Stimulated activated CD8-positive, alpha-beta memory T cell treated with anti-CD3 and anti-CD28 coated beads, Interleukin-15, amount 100 ng/mL, for 48 hours (primary cell): ENCODE measurements at regions not wholly inside any gene's neighbourhood (a gene's known extent, or its start where the extent isn't known, plus 50 kb on each side); places are given as distances from the start of the nearest gene placed in this dataset.

Source experiments
- DNase-seq, 2 donors: peaks; one replicate each; pipeline ENCODE4 v3.0.0-alpha.2; 2020; ENCODE audit warnings: low read depth in 2 of 2

- no peak for DNase-seq
These were observed 238.7 kb upstream of the SNX7 start for GRCh38 chr1:98422816-98423215.

DNA sequence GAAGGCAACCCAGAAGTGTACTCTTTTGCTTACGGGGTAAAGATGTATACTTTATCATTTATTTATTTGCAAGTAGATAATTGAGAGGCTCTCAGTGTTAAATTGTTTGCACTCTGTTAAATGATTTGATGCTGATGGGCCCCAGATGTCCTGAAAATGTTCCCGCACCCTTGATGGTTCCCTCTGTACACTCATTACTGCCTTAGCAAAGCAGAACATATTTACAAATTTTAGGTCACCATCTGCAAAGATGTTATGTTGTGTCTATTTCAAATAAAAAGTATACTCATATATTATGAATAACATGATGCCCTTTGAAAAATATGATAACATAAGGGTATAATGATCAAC is 240.5 kb upstream of the SNX7 start:
- DNase-seq: no peak

GRCh38 chr1:98420376-98421084 is 241.0 kb upstream of the SNX7 start:
- no peak for DNase-seq

DNA sequence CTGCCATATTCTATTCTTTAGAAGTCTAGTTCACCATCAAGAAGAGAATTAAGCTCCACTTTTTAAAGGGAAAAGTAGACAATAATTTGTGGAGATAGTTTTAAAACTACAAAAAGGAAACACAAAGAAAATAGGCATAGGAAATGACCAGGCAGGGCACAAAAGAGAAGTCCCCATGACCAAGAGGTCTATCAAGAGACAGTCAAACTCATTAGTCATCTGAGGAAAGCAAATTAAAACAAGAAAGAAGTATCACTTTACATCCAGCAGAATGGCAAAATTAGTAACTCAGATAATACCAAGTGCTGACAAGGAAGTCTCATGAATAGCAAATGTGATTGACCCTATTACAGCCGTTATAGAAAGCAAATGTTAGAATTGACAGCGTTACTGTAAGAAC is 243.7 kb upstream of the SNX7 start:
- DNase-seq: no peak

- no peak for DNase-seq
These were observed 251.4 kb upstream of the SNX7 start for GRCh38 chr1:98410082-98410481.

DNA sequence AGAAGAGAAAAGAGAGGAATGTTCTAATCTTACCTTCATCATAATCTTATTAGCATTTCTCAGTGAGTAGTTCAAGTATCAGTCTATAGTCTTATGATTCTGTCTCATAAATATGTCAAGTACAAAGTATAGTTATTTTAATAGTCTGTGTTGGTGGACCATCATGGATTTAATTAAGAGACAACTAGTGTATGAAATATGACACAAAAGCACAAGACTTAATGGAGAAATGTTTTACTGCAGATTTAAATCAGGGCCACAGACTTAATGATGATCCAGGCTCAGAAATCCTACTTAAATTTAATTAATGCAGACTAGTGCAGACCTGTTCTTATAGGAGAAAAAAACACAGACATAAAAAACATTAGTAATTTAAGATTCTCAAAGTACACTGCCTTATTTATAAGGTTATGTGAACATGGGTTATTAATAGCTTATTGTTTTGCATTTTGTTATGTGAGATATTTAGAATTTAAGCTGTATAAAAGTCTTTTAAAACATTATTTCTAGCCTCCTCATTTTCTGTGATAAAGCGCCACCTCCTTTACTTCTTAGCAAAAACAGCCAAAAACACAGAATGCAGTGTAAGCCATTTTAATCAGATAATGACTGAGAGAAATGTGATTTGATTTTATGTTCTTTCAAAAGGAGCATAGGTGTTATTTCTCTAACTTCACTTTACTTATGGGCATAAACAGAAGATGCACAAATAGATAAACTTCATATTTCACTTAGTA is 255.0 kb upstream of the SNX7 start:
- DNase-seq: no peak

DNA sequence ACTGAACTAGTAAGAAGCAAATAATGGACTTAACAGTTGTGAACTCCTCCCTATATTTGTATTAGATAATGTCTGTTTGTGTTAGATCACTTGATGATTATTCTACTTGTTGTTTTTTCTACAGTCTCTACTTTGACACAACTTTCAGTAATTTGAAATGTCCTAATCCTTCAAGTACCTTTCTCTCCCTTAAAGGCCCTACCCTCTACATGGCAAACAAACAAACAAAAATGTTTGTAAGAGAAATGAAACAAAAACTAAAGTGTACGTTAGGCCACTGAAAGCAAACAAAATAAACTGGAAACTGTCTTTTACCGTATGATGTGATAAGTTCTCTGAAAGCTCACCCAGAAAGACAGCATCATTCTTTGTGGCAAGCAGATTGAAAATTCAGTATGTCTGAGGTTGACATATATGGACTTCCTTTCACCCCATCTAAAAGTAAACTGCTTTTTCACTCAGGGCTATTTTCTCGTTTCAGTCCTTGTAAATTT is 255.9 kb upstream of the SNX7 start:
- DNase-seq: no peak

DNA sequence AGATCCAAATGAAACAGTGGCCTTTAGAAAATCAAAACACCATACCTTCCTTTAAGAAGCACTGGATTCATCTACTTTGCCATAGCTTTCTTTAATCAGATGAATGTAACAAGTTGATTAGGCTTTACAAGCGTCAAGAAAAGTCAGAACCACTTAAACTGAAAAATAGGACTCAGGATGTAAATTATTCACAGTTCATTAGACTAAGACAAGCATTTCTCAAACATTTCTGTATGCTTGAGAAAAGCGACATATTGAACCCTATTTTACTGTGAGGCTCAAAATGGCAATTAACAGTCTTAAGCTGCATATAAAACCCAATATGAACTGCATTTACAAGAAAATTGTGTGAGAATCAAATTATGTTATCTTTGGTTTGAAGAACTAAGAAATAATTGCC is 256.7 kb upstream of the SNX7 start:
- no peak for DNase-seq

- DNase-seq: no peak
These were observed 257.5 kb upstream of the SNX7 start for GRCh38 chr1:98403963-98404480.

DNA sequence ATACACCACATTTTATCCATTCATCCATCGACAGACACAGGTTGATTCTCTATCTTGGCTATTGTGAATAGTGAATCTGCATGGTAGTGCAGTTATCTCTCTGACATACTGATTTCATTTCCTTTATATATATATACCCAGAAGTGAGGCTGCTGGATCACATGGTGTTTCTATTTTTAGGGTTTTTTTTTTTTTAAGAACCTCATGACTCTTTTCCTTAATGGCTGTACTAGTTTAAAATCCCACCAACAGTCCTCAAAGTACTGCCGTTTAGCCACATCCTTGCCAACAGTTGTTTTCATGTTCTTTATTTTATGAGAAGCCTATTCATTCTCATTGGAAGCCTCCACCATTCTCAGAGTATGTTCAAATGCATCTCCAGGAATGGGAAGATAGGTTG is 258.7 kb upstream of the SNX7 start:
- DNase-seq: no peak

DNA sequence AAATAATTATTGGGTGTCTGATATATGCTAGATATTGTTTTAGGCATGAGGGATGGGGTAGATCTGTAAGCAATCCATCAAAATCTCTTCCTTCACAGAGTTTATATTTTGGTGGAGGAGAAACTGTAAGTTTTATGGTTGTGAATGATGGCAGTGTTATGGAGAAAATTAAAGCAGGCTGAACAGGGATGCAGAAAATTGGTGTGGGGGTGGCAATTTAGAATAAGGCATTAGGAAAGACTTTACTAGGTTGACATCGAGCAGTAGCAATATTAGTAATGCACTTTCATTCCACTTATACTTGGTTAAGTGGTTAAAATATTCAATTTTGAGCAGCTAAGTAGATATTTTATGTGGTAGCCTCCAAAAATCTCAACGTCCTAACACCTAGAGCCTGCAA is 261.1 kb upstream of the SNX7 start:
- no peak for DNase-seq

- no peak for DNase-seq
These were observed 262.3 kb upstream of the SNX7 start for GRCh38 chr1:98399218-98399617.

DNA sequence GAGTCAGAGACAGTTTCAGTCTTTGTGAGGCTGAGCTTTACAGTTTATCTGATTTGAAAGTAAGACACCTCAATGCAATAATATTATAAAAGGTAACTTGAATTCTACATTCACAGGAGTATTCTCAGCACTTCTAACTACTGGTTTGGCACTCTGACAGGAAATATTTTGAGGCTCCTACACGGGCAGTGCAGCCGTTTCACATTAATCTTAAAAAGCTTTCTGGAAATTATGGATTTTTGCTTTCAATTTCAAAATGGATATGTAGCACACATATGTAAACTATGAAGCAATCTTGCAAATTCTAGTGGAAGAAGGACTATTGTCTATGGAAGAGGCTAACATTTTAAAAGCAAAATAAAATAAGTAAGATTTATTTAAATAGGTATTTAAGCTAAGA is 262.9 kb upstream of the SNX7 start:
- DNase-seq: no peak

DNA sequence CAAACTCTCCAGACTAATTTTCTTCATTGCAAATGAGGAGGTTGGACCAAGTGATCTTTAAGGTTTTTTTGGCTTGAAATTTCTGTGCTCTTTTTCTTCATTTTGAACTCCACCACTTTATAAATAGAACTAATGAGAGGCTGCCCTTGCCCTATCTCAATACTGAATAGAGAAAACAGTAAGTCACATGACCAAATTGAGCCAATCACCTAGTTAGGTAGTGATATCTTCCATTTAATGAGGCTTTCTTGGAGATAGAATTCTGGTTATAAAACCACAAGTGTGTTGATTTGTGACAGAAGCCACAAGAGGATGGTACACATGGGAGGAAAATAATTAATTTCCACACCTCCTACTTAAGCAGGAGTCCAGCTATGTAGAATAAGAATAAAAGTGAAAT is 263.4 kb upstream of the SNX7 start:
- DNase-seq: no peak

DNA sequence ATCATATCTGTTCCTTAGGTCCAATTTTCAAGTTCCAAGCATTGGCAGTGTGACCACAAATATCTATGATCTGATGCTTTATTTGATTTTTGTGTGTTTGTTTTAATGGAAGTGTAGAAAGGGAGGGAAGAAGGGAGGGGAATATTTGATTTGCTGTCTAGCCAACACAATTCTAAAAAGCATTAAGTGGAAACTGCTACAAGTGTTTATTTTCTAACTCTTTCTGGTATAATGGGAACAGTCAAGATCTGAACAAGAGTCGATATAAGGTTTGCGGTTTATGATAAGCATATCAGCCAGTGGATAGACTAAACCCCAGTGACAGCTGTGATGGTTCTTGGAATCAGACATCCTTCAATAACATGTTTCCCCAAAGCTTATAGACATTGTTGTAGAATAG is 267.8 kb upstream of the SNX7 start:
- no peak for DNase-seq

GRCh38 chr1:98391175-98391574 is 270.3 kb upstream of the SNX7 start:
- no peak for DNase-seq

DNA sequence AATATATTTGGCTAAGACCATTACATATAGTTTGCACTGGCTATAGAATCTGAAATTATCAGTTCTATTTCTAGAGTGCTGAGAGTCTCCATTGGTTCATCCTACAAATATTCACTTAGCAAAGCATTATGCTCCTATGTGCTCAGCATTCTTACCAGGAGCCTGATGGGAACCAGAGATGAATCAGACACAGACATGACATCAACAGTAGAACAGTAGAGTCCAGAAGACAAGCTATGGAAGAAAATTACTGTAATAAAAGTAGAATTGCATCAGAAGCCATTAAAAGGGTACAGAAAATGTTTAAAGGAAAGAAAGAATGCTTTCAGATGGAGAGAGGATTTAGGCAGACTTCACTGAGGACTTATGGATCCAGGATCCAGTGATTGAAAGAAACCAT is 271.7 kb upstream of the SNX7 start:
- no peak for DNase-seq

GRCh38 chr1:98388441-98388840 is 273.1 kb upstream of the SNX7 start:
- no peak for DNase-seq

DNA sequence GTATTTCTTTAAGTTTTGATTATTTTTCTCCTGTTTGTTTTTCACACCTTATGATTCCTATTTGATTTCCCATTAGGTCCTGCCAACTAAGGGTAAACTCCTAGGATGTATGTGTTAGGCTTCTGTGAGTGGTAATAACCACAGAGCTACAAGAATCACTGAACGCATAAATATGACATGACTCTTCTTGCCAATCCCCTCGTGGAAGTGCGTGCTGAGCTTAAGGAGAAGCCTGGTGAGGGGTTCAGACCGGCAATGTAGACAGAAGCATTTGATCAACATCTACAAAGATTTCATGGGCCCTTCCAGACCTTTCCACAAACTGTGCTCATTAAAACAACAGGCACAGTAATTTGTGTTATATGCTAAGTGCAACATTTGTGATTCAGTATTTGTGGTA is 273.8 kb upstream of the SNX7 start:
- no peak for DNase-seq

DNA sequence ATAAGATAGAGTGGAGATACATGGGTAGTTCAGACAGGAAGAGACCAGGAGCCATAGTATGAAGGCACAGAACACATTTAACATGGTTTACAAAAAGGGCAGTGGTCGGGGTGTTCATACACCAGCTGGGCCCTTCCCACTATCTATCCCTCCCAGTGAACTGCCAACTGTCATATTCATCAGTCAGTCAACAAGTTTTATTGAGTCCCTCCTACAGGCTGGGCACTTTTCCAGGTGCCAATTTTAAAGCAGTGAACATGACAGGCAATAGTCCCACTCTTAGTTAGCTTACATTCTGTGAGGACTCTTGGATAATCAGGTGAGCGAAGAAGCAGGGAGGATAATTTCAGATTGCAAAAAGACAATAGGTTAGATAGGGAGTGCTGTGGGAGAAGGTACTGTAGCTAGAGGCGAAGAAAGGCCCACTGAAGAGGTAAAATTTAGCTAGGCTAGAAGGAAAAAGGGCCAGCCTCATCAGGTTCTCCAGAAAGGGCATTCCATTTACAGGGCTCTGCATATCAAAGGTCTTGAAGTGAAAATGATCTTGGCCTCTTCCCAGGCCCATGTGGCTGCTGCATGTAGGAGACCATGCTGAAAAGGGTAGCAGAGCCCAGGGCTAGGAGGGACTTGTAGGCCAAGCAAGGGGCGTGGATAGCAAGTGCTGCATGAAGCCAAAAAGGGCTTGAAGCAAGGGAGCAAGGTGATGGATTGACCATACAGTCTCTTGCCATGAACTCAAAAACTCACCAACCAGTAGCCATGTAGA is 274.7 kb upstream of the SNX7 start:
- DNase-seq: no peak

DNA sequence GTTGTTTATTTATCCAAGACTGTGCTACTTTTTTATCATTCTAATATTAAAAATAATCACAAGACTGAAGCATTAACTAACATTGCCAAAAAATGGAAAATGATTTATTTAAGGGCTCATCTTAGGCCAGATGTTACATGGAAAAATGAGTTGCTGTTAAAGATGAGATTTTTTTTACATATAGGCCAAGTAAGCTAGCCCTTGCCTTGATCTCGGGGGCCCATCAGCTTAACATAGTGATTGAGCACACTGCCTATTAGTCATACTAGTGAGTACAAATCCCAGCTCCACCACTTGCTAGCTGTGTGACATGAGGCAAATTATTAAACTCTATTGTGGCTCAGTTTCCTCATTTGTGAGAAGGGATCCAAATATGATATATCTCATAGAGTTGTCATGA is 275.9 kb upstream of the SNX7 start:
- no peak for DNase-seq

DNA sequence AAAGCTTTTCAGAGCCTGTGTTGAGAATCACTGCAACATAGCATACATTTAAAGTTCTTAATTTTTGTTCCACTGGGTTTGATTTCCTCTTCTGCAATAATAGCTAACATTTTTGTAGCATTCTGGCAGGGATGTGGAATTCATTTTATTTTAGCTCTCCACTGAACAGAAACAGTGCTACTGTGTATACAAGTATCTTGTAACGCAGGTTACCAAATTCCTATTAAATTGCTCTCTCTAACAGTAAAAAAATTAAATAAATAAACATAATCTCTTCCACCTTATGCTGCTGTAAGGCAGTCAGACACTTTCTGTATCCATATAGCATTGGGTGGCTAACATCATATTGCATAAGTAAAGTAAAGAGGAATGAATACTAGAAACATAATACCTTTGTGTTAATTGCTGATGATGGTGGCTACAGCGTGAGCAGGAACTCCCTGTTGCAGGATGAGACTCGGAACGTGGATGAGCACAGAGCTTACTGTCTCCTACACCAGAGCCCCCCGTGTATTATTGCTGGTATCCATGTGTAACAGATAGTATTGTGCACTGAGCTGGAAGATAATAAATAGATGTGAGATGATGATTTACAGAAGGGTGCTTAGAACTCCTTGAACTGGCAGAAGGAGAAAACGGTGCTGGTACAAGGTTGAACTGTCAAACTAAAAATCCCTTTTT is 276.9 kb upstream of the SNX7 start:
- DNase-seq: no peak
